ENCODE measurements at regions not wholly inside any gene's neighbourhood (a gene's known extent, or its start where the extent isn't known, plus 50 kb on each side); places are given as distances from the start of the nearest gene placed in this dataset.

GRCh38 chr12:93133361-93133760, 204.3 kb upstream of the EEA1 start:
- Histone ChIP-seq H3K27me3 (no peaks in the 10 kb centered on the region), H3K36me3 (no peaks in the 10 kb centered on the region), H3K4me1 (ENCODE audit: insufficient read depth) (peaks cover 3% of the 10 kb centered on the region), H3K9me3 (no peaks in the 10 kb centered on the region), H3K27ac (no peak overlapping the region), H3K4me3 (no peak overlapping the region)
- TF ChIP-seq CTCF (IDR thresholded peaks at IDR 0.05) (no peak), POLR2A (IDR thresholded peaks at IDR 0.05) (no peak), EP300 (IDR thresholded peaks at IDR 0.05) (no peak)
- intact Hi-C loops (cut with DNase I) = no loop called here
- WGBS, 3 donors = 20 to 49% (median 33%) methylated on average over 5 of the region's 5 CpGs
- no peak for DNase-seq

GRCh38 chr12:93134175-93134890, 205.2 kb upstream of the EEA1 start:
- peaks cover 2% of the 10 kb centered on the region for H3K4me1 ChIP-seq (ENCODE audit: insufficient read depth)
- no peak for TF ChIP-seq POLR2A (IDR thresholded peaks at IDR 0.05)
- TF ChIP-seq EP300 (IDR thresholded peaks at IDR 0.05) = no peak
- no peak for TF ChIP-seq CTCF (IDR thresholded peaks at IDR 0.05)
- H3K27me3 ChIP-seq = no peaks in the 10 kb centered on the region
- whole genome bisulfite sequencing, 3 donors = 66 to 96% (median 88%) methylated on average over 6 of the region's 6 CpGs
- no peaks in the 10 kb centered on the region for H3K9me3 ChIP-seq
- no peak overlapping the region for H3K27ac ChIP-seq
- intact Hi-C loops (cut with DNase I) = no loop called here
- DNase-seq = no peak
- no peaks in the 10 kb centered on the region for H3K36me3 ChIP-seq
- no peak overlapping the region for H3K4me3 ChIP-seq

GRCh38 chr12:93134893-93135285, 205.8 kb upstream of the EEA1 start:
- intact Hi-C loops (cut with DNase I) = no loop called here
- 95 to 97% (median 95%) methylated on average over 3 of the region's 3 CpGs for WGBS, 3 donors
- no peak overlapping the region for H3K27ac ChIP-seq
- DNase-seq = no peak
- no peaks in the 10 kb centered on the region for H3K9me3 ChIP-seq
- H3K4me3 ChIP-seq = no peak overlapping the region
- H3K36me3 ChIP-seq = no peaks in the 10 kb centered on the region
- H3K27me3 ChIP-seq = no peaks in the 10 kb centered on the region
- peaks cover 2% of the 10 kb centered on the region for H3K4me1 ChIP-seq (ENCODE audit: insufficient read depth)
- no peak for TF ChIP-seq POLR2A (IDR thresholded peaks at IDR 0.05)
- TF ChIP-seq EP300 (IDR thresholded peaks at IDR 0.05) = no peak
- TF ChIP-seq CTCF (IDR thresholded peaks at IDR 0.05) = no peak

- Histone ChIP-seq H3K27ac (no peak overlapping the region), H3K36me3 (no peaks in the 10 kb centered on the region), H3K4me3 (no peak overlapping the region), H3K27me3 (no peaks in the 10 kb centered on the region), H3K9me3 (no peaks in the 10 kb centered on the region), H3K4me1 (ENCODE audit: insufficient read depth) (peaks cover 2% of the 10 kb centered on the region)
- DNase-seq = no peak
- intact Hi-C loops (cut with DNase I) = no loop called here
- no peak for TF ChIP-seq CTCF (IDR thresholded peaks at IDR 0.05)
- no peak for TF ChIP-seq POLR2A (IDR thresholded peaks at IDR 0.05)
- no peak for TF ChIP-seq EP300 (IDR thresholded peaks at IDR 0.05)
- WGBS, 3 donors = 68 to 81% (median 79%) methylated on average over 6 of the region's 6 CpGs
Observed at GRCh38 chr12:93135286-93136239, 206.5 kb upstream of the EEA1 start.

All from ovary (tissue), 7 donors.